NCI-H187 (cell line): ENCODE measurements at regions not wholly inside any gene's neighbourhood (a gene's known extent, or its start where the extent isn't known, plus 50 kb on each side); places are given as distances from the start of the nearest gene placed in this dataset.
"Not testable (repeated sequence)": the region's sequence is repeated elsewhere in the genome, so short reads cannot be mapped to it uniquely, and the experiment has no call there.

ENCODE experiments used
- DNase-seq, 2 experiments: peaks; one replicate each; lab custom pipeline; 2025; lab: John Stamatoyannopoulos, UW

- DNase-seq = no peak
These were observed 895.8 kb upstream of the EEF2KMT start for GRCh38 chr16:5993356-5993755.

- no peak for DNase-seq
These were observed 885.4 kb upstream of the EEF2KMT start for GRCh38 chr16:5982979-5983378.

DNA sequence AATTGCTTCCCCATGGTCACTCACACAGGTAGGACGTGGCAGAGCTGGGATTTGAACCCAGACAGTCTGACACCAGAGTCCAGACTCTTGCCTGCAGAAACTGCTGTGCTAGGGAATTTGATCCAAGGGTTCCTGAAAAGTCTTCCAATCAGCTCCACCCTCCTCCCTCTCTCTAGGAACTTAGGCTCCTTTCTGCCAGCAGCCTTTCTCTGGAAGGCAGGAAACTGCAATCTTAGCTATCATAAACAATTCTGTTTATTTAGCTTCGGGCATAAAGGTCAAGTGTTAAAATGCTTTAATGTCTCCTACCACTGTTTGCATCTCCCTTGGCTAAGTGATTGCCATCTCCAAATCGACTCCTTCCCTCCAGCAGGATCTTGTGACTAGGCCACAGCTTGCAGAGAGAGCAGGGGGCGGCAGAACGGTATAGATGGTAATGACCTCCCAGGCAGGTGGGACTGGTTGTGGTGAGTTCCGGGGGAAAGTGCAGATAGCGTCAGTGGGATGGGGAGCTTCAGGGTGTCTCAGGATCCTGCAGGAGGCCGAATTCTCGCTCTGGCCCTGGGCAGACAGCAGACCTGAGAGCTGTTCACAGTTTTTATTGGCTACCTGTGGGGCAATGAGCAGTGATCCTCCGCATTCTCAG lies 882.4 kb upstream of the EEF2KMT start:
- no peak for DNase-seq

DNA sequence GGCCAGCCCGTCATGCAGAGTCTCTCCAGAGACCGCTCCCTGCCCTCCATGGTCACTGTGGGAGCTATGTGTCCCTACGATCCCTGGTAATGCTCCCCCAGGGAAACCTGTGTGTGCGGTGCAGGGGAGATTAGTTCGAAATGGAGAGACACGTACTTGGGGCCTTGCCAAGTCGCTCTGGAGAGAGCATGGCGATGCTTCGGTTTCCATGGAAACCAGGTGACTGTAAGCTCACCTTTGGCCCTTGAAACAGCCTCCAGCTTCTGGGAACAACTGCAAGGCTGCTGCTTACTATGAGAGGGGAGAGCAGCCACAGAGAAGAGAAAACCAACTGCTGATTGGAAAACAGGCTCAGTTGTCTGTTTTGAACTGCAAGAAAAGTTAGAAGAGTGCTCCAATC lies 879.7 kb upstream of the EEF2KMT start:
- DNase-seq = no peak

DNA sequence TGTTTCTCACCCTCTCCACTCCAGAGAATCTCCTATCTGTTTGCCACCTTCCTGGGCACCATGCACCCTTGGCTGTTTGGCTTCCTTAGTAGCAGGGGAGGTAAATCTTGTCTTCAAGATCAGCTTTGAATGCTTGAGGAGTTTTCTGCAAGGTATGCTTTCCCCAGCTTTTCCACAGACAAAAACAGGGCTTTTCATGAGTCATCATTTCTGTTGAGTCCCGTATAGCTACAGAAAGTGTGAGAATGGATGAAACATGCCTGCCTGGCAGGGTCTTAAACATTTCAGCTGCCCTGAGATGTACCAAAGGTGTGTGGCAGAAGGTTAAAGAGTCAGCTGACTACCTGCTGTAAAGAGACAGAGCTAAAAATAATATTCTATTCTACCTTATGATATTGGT lies 875.2 kb upstream of the EEF2KMT start:
- DNase-seq = no peak

DNA sequence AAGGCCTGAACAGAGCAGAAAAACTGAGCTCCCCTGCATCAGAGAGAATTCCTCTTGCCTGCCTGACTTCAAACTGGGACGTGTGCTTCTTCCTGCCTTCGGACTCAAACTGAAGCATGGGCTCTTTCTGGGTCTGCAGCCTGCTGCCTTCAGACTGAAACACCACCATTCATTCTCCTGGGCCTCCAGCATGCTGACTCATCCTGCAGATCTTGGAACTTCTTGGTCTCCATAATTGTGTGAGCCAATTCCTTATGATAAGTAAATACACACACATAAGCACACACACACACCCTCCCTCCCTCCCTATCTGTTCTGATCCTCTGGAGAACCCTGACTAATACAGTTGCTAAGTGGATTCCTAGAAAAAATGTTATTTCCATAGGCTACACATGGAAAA lies 874.3 kb upstream of the EEF2KMT start:
- no peak for DNase-seq

- no peak for DNase-seq
These were observed 873.5 kb upstream of the EEF2KMT start for GRCh38 chr16:5971106-5971505.

DNA sequence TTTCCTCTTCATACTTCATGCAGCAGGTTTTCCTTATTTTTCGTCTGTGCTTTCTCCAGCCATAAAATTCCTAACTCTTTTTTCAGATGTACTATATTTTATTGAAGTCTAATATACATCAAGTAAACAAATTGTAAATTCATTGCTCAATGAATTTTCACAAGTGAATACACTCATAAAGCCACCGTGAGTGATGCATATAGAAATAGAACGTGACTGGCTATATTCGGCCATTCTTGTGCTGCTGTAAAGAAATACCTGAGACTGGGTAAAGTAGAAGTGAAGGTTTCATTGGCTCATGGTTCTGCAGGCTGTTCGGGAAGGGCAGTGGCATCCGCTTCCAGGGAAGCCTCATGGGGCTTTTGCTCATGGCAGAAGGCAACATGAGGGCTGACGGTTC lies 868.4 kb upstream of the EEF2KMT start:
- no peak for DNase-seq

GRCh38 chr16:5965321-5965720 lies 867.7 kb upstream of the EEF2KMT start:
- peak; percentile 13 to 37 for DNase-seq

- no peak for DNase-seq
These were observed 853.9 kb upstream of the EEF2KMT start for GRCh38 chr16:5951486-5951885.

- no peak for DNase-seq
These were observed 847.4 kb upstream of the EEF2KMT start for GRCh38 chr16:5944971-5945370.

- no peak for DNase-seq
These were observed 841.0 kb upstream of the EEF2KMT start for GRCh38 chr16:5938607-5939006.

DNA sequence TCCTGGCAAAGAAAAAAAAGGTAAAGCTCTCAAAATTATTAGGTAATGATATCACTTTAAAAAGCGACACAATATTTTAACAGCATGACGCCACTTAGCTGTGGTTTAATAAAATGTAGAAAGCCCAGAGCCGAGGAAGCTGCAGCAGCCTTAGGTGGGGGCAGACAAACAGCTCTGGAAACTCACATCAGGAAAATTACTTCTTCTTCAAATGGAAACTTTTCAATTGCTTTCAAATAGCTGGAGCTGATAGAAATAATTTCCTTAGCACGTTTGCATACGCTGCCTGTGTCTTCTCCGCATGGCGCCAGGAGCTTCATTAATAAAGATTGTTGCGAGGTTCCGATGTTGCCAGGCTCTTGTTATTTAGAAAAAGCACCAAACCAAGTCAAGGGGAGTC lies 835.3 kb upstream of the EEF2KMT start:
- DNase-seq = no peak

GRCh38 chr16:5928476-5929065 lies 831.0 kb upstream of the EEF2KMT start:
- DNase-seq = no peak

GRCh38 chr16:5925850-5926249 lies 828.3 kb upstream of the EEF2KMT start:
- no peak for DNase-seq

DNA sequence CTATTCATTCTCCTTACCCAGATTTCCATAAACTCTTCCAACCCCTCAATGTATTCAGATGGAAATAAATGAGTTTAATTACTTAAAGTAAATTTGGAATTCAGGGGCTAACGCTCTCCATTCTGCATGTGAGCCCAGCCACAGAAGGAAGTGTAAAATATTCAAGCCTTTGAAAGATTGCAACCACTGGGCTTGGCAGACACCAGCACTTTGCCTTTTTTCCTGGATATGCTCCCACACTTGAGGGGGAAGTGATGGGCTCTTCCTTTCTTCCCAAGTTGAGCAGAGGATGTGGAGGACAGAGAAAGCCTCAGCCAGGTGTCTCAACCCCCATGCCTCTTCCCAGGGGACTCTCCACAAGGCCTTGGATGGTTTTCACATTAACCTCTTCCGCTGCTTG lies 825.1 kb upstream of the EEF2KMT start:
- no peak for DNase-seq

DNA sequence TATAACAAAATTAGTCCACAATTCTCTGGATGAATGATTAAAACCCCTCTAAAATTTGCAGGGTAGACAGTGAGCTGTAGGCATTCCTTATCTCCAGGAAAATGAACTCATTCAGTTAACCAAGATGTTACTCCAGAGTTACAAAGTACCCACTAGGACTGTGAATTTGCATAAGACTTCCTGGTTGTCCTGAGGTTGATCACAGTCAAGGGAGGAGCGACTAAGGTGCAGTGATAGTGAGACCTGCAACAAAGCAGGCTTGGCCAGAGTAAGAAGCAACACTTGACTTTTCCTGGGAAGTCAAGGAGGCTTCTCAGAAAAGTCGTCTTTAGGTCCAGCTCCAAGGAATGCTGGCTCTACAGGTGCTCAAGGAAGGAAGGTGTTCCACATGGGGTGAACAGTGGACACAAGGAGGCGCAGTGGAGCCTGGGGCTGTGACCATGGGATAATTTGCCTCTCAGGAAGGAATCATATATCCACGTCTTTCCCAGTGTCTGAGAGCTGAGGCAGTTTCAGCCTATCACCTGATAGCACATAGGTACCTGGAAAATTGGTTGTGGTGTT lies 821.1 kb upstream of the EEF2KMT start:
- DNase-seq = no peak

DNA sequence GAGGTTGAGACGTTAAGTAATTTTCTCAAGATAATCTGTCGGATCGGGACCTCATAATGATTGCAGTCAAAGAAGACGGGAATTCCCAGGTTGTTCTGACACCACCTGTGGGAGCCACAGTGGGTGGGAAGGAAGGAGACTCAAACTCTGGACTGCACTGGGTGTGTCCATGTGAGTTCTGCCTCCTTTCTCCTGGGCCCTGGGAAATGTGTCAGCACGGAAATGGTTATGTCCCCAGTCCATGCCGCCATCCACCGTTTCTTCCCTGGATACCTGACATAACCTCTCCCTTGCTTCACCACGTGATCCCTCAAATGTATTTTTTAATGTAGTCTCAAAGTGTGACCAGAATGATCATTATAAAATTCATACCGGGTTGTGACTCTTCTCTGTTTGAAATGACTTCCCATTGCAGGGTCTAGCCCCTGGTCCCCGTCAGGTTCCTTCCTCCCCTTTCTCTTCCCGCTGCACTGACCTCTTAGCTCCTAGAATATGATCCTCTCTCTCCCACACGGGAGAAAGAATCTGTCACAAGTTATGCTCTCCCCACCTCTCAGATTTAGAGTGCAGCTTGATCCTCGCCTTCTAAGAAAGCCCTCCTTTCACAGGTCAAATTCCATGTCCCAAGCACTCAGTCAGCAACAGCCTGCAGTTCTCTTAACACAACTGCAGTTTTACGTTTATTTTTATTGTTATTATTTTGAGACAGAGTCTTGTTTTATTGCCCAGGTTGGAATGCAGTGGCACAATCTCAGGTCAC lies 820.0 kb upstream of the EEF2KMT start:
- DNase-seq = no peak

DNA sequence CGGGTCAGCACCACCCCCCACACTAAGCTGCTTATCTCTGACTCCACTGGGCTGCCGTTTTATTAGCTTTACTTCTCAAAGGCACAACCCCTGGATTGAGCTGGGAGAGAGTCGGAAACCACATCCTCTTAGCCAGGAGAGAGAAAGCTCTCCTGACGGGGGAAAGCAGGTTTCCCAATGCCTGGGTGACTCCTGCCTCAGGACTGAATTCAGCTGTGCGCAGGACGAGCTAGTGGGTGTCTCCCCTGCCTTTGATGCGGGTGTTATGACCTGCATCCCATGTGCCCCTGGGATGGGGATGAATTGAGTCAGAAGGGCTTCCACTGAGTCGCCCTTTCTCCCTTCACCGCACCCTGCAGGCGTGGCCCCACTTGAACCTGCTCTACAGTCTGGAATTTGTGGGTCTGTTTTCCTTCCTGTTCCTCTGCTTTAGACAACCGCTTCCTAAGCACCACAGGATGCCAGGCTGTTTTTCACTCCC lies 819.2 kb upstream of the EEF2KMT start:
- DNase-seq = no peak

DNA sequence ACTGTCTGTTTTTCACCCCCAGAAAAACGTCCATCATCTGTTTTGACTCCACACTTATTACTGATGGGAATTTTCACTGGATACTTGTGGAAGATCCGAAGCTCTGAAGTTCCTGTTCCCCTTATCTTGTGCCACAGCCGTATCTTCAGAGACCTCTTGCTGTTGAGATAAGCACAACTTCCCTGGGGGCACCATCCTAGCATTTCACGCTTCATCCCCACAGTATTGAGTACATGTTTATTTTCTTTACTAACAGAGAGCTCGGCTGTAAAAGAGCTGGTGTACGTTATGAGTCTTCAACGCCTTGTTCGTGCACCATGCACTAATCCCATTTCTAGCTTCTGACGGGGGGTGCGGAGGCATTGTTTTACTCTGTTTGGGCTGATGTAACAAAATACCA lies 813.6 kb upstream of the EEF2KMT start:
- DNase-seq = no peak

GRCh38 chr16:5909556-5909955 lies 812.0 kb upstream of the EEF2KMT start:
- not testable (repeated sequence) for DNase-seq

DNA sequence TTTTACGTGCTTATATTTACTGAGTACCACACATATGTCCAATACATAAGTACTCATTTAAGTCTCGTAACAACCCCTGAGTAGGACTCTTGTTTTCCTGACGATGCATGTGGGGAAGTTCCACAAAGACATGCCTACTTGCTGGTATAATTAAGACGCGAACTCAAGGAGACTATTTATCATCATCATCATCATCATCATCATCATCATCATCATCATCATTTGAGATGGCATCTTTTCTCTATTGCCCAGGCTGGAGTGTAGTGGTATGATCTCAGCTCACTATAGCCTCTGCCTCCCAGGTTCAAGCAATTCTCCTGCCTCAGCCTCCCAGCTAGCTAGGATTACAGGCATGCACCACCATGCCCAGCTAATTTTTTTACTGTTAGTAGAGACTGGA lies 809.9 kb upstream of the EEF2KMT start:
- no peak for DNase-seq

- DNase-seq = no peak
These were observed 808.8 kb upstream of the EEF2KMT start for GRCh38 chr16:5906351-5906750.
